ENCODE measurements at regions not wholly inside any gene's neighbourhood (a gene's known extent, or its start where the extent isn't known, plus 50 kb on each side); places are given as distances from the start of the nearest gene placed in this dataset.

- Mint-ChIP-seq H3K36me3 (peaks cover 4% of the 10 kb centered on the region), H3K27me3 (no peaks in the 10 kb centered on the region), H3K4me1 (peaks cover 0 to 7% (median 2%) of the 10 kb centered on the region in 3 donors), H3K4me3 (no peak overlapping the region), H3K9me3 (peaks cover 0 to 16% (median 12%) of the 10 kb centered on the region in 3 donors), H3K27ac (no peak overlapping the region)
- ChIA-PET CTCF (no interaction called here), POLR2A (no interaction called here)
- DNase-seq: no peak
- Histone ChIP-seq H3K36me3 (ENCODE audit: control insufficient read depth in 2 of 2, extremely low read depth in 1 of 2, insufficient read depth in 1 of 2, low read length in 1 of 2) (no peaks in the 10 kb centered on the region), H3K4me3 (ENCODE audit: control insufficient read depth in 1 of 2, extremely low read depth in 1 of 2, low read length in 1 of 2) (no peak overlapping the region), H3K4me1 (ENCODE audit: control insufficient read depth in 1 of 2, extremely low read depth in 1 of 2, insufficient read depth in 2 of 2, low read length in 2 of 2) (no peaks in the 10 kb centered on the region), H3K27ac (ENCODE audit: low read length) (no peak overlapping the region), H3K9me3 (no peaks in the 10 kb centered on the region), H3K27me3 (replicated peaks in 1 of 2; ENCODE audit: control insufficient read depth in 2 of 2, extremely low read depth in 1 of 2, insufficient read depth in 2 of 2, low read length in 1 of 2) (no peaks in the 10 kb centered on the region)
- WGBS (ENCODE audit: insufficient coverage): 84% methylated on average over 6 of the region's 7 CpGs
- ATAC-seq (replicated peaks in 1 of 4): no peak
Observed at GRCh38 chr1:193926956-193927355, 740.5 kb upstream of the B3GALT2 start.

DNA sequence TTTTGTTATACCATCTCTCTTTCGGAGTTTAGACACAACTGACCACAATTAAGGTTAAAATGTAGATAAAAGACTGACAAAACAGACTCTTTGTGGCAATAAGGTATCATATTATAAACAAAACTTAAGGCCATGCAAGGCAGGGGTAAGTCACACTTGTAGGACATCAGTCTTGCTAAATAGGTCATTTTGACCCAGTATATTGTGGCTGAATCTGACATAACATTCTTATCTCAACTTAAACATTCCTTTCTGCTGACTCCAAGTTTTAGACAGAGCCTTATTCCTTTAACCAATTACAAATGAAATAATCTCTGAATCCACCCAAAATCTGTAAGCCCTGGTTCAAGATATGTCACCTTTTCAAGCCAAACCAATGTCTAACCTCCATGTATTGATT is 733.4 kb upstream of the B3GALT2 start:
- no peaks in the 10 kb centered on the region for H3K4me1 Mint-ChIP-seq
- no peak overlapping the region for H3K4me3 Mint-ChIP-seq
- peaks cover under 1% of the 10 kb centered on the region for H3K36me3 Mint-ChIP-seq
- CTCF ChIA-PET: no interaction called here
- no CpG with 5 or more reads among the region's 1 CpG for WGBS (ENCODE audit: insufficient coverage)
- DNase-seq (no peak), ATAC-seq (replicated peaks in 1 of 4) (no peak)
- Histone ChIP-seq H3K9me3 (no peaks in the 10 kb centered on the region), H3K27me3 (replicated peaks in 1 of 2; ENCODE audit: control insufficient read depth in 2 of 2, extremely low read depth in 1 of 2, insufficient read depth in 2 of 2, low read length in 1 of 2) (no peaks in the 10 kb centered on the region), H3K4me3 (ENCODE audit: control insufficient read depth in 1 of 2, extremely low read depth in 1 of 2, low read length in 1 of 2) (no peak overlapping the region), H3K36me3 (ENCODE audit: control insufficient read depth in 2 of 2, extremely low read depth in 1 of 2, insufficient read depth in 1 of 2, low read length in 1 of 2) (no peaks in the 10 kb centered on the region), H3K4me1 (ENCODE audit: control insufficient read depth in 1 of 2, extremely low read depth in 1 of 2, insufficient read depth in 2 of 2, low read length in 2 of 2) (no peaks in the 10 kb centered on the region), H3K27ac (ENCODE audit: low read length) (no peak overlapping the region)
- H3K27me3 Mint-ChIP-seq: no peaks in the 10 kb centered on the region
- POLR2A ChIA-PET: no interaction called here
- H3K27ac Mint-ChIP-seq: no peak overlapping the region
- peaks cover 0 to 7% (median 4%) of the 10 kb centered on the region in 3 donors for H3K9me3 Mint-ChIP-seq

DNA sequence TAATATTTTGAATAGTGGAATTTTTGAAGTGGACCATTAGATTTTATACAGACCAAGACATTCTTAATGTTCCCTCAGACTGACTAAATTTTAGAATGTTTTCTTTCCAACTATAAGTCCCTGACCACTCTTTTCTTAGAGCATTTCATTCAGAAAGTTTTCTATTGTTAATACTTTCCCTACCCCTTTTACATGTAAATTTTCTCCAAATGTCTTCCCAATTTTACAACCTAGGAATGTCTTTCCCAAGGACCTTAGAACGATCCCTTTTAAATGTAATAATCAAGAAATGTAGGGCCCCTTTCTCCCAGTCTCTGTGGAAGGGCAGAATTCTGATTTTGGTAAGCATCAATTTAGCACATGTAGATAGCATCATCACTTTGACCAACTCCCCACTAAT is 730.0 kb upstream of the B3GALT2 start:
- POLR2A ChIA-PET: no interaction called here
- H3K27me3 Mint-ChIP-seq: no peaks in the 10 kb centered on the region
- no peak overlapping the region for H3K27ac Mint-ChIP-seq
- ATAC-seq (replicated peaks in 1 of 4) (no peak), DNase-seq (no peak)
- Histone ChIP-seq H3K4me1 (ENCODE audit: control insufficient read depth in 1 of 2, extremely low read depth in 1 of 2, insufficient read depth in 2 of 2, low read length in 2 of 2) (no peaks in the 10 kb centered on the region), H3K27ac (ENCODE audit: low read length) (no peak overlapping the region), H3K9me3 (no peaks in the 10 kb centered on the region), H3K27me3 (replicated peaks in 1 of 2; ENCODE audit: control insufficient read depth in 2 of 2, extremely low read depth in 1 of 2, insufficient read depth in 2 of 2, low read length in 1 of 2) (no peaks in the 10 kb centered on the region), H3K4me3 (ENCODE audit: control insufficient read depth in 1 of 2, extremely low read depth in 1 of 2, low read length in 1 of 2) (no peak overlapping the region), H3K36me3 (ENCODE audit: control insufficient read depth in 2 of 2, extremely low read depth in 1 of 2, insufficient read depth in 1 of 2, low read length in 1 of 2) (no peaks in the 10 kb centered on the region)
- peaks cover 0 to 7% (median 0%) of the 10 kb centered on the region in 3 donors for H3K9me3 Mint-ChIP-seq
- no CpG with 5 or more reads among the region's 1 CpG for WGBS (ENCODE audit: insufficient coverage)
- no peaks in the 10 kb centered on the region for H3K4me1 Mint-ChIP-seq
- H3K36me3 Mint-ChIP-seq: peaks cover 3% of the 10 kb centered on the region
- H3K4me3 Mint-ChIP-seq: no peak overlapping the region
- CTCF ChIA-PET: interaction anchor here in 1 of 2 donors (0.6 kb wide), 1 partner anchor 410 kb away, joined by 5 read pairs; no protein-coding TSS in a partner anchor

DNA sequence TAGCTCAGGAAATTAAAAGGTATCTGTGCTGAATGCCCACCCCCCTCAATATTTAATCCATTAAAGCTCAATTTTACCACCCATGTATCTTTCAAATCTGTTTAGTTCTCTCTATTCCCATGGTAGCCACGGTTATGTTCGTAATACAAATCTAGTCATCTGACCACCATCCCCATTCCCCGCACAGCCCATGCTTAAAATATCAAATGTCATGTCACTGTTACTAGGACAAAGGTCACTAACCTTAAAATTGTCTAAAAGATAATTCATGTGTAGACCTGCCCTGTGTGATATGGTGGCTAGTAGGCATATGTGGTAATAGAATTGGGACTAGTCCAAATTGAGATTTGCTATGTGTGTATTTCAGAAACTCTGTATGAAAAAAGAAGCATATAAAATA is 728.5 kb upstream of the B3GALT2 start:
- Histone ChIP-seq H3K4me3 (ENCODE audit: control insufficient read depth in 1 of 2, extremely low read depth in 1 of 2, low read length in 1 of 2) (no peak overlapping the region), H3K27me3 (replicated peaks in 1 of 2; ENCODE audit: control insufficient read depth in 2 of 2, extremely low read depth in 1 of 2, insufficient read depth in 2 of 2, low read length in 1 of 2) (no peaks in the 10 kb centered on the region), H3K27ac (ENCODE audit: low read length) (no peak overlapping the region), H3K4me1 (ENCODE audit: control insufficient read depth in 1 of 2, extremely low read depth in 1 of 2, insufficient read depth in 2 of 2, low read length in 2 of 2) (no peaks in the 10 kb centered on the region), H3K9me3 (no peaks in the 10 kb centered on the region), H3K36me3 (ENCODE audit: control insufficient read depth in 2 of 2, extremely low read depth in 1 of 2, insufficient read depth in 1 of 2, low read length in 1 of 2) (no peaks in the 10 kb centered on the region)
- Mint-ChIP-seq H3K4me1 (no peaks in the 10 kb centered on the region), H3K4me3 (no peak overlapping the region), H3K9me3 (no peaks in the 10 kb centered on the region), H3K36me3 (peaks cover 3% of the 10 kb centered on the region), H3K27ac (no peak overlapping the region), H3K27me3 (no peaks in the 10 kb centered on the region)
- ChIA-PET POLR2A (no interaction called here), CTCF (interaction anchor here in 1 of 2 donors (0.6 kb wide), 1 partner anchor 107 kb away, joined by 3 read pairs; no protein-coding TSS in a partner anchor)
- DNase-seq (no peak), ATAC-seq (replicated peaks in 1 of 4) (no peak)
- WGBS (ENCODE audit: insufficient coverage): 95% methylated on average over 2 of the region's 3 CpGs

DNA sequence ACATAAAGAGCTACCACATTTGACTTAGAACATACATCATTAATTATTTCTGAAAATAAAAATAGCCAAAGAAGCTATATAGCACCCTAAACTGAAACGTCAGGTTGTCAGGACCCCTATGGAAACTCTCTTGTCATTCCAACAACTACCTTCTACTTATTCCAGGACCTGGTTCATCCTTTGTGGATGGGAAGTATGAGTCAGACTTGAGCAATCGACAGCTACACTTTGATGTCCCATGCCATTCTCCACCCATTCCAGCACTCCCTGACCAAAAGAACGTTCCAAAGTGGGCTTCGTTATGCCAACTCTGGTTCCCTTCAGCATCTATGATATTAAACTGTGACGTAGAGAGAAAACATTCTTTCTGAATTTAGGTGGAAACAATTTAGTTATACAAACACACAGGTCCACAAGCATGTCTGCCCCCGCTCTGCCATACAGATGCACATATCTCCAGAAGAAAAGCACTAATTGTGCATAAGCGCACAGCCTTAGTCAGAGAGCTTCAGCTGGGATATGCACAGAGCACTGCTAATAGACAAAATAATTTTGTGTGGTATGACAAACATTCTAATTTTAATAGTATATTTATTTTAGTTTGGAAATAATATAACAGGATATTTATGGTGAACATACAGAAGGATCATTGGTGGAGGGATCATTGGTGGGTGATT is 723.1 kb upstream of the B3GALT2 start:
- ChIA-PET CTCF (no interaction called here), POLR2A (interaction anchor here (0.6 to 0.7 kb wide), 2 partner anchors 60 to 371 kb away, joined by 5 to 10 read pairs; no protein-coding TSS in a partner anchor)
- Histone ChIP-seq H3K4me1 (ENCODE audit: control insufficient read depth in 1 of 2, extremely low read depth in 1 of 2, insufficient read depth in 2 of 2, low read length in 2 of 2) (no peaks in the 10 kb centered on the region), H3K27me3 (replicated peaks in 1 of 2; ENCODE audit: control insufficient read depth in 2 of 2, extremely low read depth in 1 of 2, insufficient read depth in 2 of 2, low read length in 1 of 2) (no peaks in the 10 kb centered on the region), H3K27ac (ENCODE audit: low read length) (no peak overlapping the region), H3K9me3 (no peaks in the 10 kb centered on the region), H3K4me3 (ENCODE audit: control insufficient read depth in 1 of 2, extremely low read depth in 1 of 2, low read length in 1 of 2) (no peak overlapping the region), H3K36me3 (ENCODE audit: control insufficient read depth in 2 of 2, extremely low read depth in 1 of 2, insufficient read depth in 1 of 2, low read length in 1 of 2) (no peaks in the 10 kb centered on the region)
- no peak overlapping the region for H3K4me3 Mint-ChIP-seq
- ATAC-seq (replicated peaks in 1 of 4): no peak
- H3K36me3 Mint-ChIP-seq: no peaks in the 10 kb centered on the region
- DNase-seq: no peak
- H3K4me1 Mint-ChIP-seq: no peaks in the 10 kb centered on the region
- no peaks in the 10 kb centered on the region for H3K9me3 Mint-ChIP-seq
- no peaks in the 10 kb centered on the region for H3K27me3 Mint-ChIP-seq
- no peak overlapping the region for H3K27ac Mint-ChIP-seq
- no CpG with 5 or more reads among the region's 7 CpGs for WGBS (ENCODE audit: insufficient coverage)

- CTCF ChIA-PET: no interaction called here
Observed at GRCh38 chr1:193905288-193906085, 719.1 kb upstream of the B3GALT2 start.

More at GRCh38 chr1:193905288-193906085, 719.1 kb upstream of the B3GALT2 start:
- WGBS (ENCODE audit: insufficient coverage): 100% methylated on average over 1 of the region's 5 CpGs
- H3K4me1 ChIP-seq (ENCODE audit: control insufficient read depth in 1 of 2, extremely low read depth in 1 of 2, insufficient read depth in 2 of 2, low read length in 2 of 2): no peaks in the 10 kb centered on the region
- H3K36me3 Mint-ChIP-seq: no peaks in the 10 kb centered on the region
- ATAC-seq (replicated peaks in 1 of 4) (no peak), DNase-seq (no peak)
- POLR2A ChIA-PET: no interaction called here
- no peaks in the 10 kb centered on the region for H3K9me3 Mint-ChIP-seq
- no peaks in the 10 kb centered on the region for H3K27me3 Mint-ChIP-seq
- no peak overlapping the region for H3K4me3 Mint-ChIP-seq
- no peaks in the 10 kb centered on the region for H3K36me3 ChIP-seq (ENCODE audit: control insufficient read depth in 2 of 2, extremely low read depth in 1 of 2, insufficient read depth in 1 of 2, low read length in 1 of 2)
- no peak overlapping the region for H3K27ac ChIP-seq (ENCODE audit: low read length)
- no peaks in the 10 kb centered on the region for H3K9me3 ChIP-seq
- H3K27me3 ChIP-seq (replicated peaks in 1 of 2; ENCODE audit: control insufficient read depth in 2 of 2, extremely low read depth in 1 of 2, insufficient read depth in 2 of 2, low read length in 1 of 2): no peaks in the 10 kb centered on the region
- no peak overlapping the region for H3K4me3 ChIP-seq (ENCODE audit: control insufficient read depth in 1 of 2, extremely low read depth in 1 of 2, low read length in 1 of 2)
- H3K4me1 Mint-ChIP-seq: no peaks in the 10 kb centered on the region
- H3K27ac Mint-ChIP-seq: no peak overlapping the region

All from T-cell (primary cell).